MCF 10A (cell line): ENCODE measurements at regions not wholly inside any gene's neighbourhood (a gene's known extent, or its start where the extent isn't known, plus 50 kb on each side); places are given as distances from the start of the nearest gene placed in this dataset.

Source experiments
- BruUV-seq: library from RNA; stranded (reverse); fragments of 400-500 nt; replicated peaks from 2 replicates; lab custom pipeline; 2021; lab: Mats Ljungman, UMichigan
- CTCF ChIA-PET: fragments of 300-600 bp; sonication (Branson Sonifier 250); formaldehyde crosslinking; extraction: SDS; loops from one replicate; lab custom pipeline; 2021; ENCODE audit warnings: antibody characterized with exemption, inconsistent platforms; lab: Yijun Ruan, JAX
- POLR2A ChIA-PET: fragments of 300-600, 350-650 bp; sonication (Branson Sonifier 250); formaldehyde crosslinking; extraction: SDS; loops from one replicate; lab custom pipeline; 2020; ENCODE audit warnings: antibody characterized with exemption, inconsistent platforms; lab: Yijun Ruan, JAX
- DNase-seq: peaks from one replicate; pipeline ENCODE4 v3.0.0-alpha.2; 2018; ENCODE audit not compliant: unreplicated experiment
- H3K27ac Mint-ChIP-seq: one replicate; pipeline ENCODE4 v1.8.0; 2022; ENCODE audit warnings: mild to moderate bottlenecking, low read depth, mixed read lengths; ENCODE audit not compliant: unreplicated experiment
- H3K27me3 Mint-ChIP-seq: one replicate; pipeline ENCODE4 v1.8.0; 2022; ENCODE audit warnings: mixed read lengths; ENCODE audit not compliant: insufficient read depth, unreplicated experiment
- H3K36me3 Mint-ChIP-seq: one replicate; pipeline ENCODE4 v1.8.0; 2022; ENCODE audit warnings: mild to moderate bottlenecking, moderate library complexity, mixed read lengths; ENCODE audit not compliant: insufficient read depth, unreplicated experiment
- H3K4me1 Mint-ChIP-seq: one replicate; pipeline ENCODE4 v1.8.0; 2022; ENCODE audit warnings: mixed read lengths; ENCODE audit not compliant: insufficient read depth, unreplicated experiment
- H3K4me3 Mint-ChIP-seq: one replicate; pipeline ENCODE4 v1.8.0; 2022; ENCODE audit warnings: mild to moderate bottlenecking, moderate library complexity, mixed read lengths; ENCODE audit not compliant: unreplicated experiment
- H3K9me3 Mint-ChIP-seq: one replicate; pipeline ENCODE4 v1.8.0; 2022; ENCODE audit warnings: mixed read lengths; ENCODE audit not compliant: unreplicated experiment
- CTCF ChIP-seq: fragments of 200-600 bp; IDR thresholded peaks from one replicate; pipeline ENCODE4 v1.8.0; 2022; ENCODE audit warnings: antibody characterized with exemption, mild to moderate bottlenecking; ENCODE audit not compliant: unreplicated experiment
- intact Hi-C: fragments of 100-400 bp; cut with micrococcal nuclease; formaldehyde crosslinking; loops from 2 replicates; pipeline ENCODE4 v1.14.1; 2022

DNA sequence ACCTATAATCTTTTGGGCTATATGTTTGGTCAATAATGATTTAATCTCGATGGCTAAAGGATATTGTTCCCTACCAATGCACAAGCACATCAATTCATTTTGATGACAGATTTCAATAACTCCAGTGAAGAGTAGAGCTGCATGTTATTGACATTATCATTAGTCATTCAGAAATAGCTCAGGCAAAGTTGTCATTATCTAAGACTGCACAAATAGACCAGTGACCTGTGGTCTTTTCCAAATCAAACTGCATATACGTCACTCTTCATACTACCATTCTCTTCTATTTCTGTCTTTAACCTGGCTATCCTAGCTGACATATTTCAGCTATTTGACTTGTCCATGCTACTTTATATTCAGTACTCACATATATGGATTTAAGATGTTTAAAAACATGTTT lies 1050.8 kb downstream of the C4orf33 start:
- Mint-ChIP-seq H3K27ac (no peak overlapping the region), H3K4me1 (no peaks in the 10 kb centered on the region), H3K27me3 (no peaks in the 10 kb centered on the region), H3K9me3 (no peaks in the 10 kb centered on the region), H3K36me3 (no peaks in the 10 kb centered on the region), H3K4me3 (no peak overlapping the region)
- DNase-seq: no peak
- intact Hi-C loops: no loop called here
- TF ChIP-seq CTCF: no peak
- BruUV-seq: no TSS peak
- CTCF ChIA-PET: no interaction called here
- POLR2A ChIA-PET: no interaction called here

DNA sequence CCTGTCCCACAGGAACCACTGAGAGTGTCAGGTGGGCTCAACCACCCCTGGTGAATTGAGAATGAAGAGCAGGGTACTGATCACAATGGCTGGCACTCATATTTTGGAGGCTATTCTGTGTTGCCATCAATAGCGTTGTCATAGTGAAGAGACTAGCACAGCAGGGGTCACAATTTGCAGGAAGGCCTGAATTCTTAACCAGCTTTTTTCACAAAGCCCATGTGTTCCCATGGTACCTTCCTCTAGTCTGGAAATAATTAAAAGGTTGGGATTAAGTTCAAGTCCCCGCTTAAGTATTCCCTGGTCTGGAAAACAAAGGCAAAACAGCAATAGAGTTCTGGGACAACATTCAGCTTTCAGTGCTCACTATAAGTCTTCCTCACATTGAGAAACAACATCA lies 1051.7 kb downstream of the C4orf33 start:
- H3K4me3 Mint-ChIP-seq: no peak overlapping the region
- intact Hi-C loops: no loop called here

DNA sequence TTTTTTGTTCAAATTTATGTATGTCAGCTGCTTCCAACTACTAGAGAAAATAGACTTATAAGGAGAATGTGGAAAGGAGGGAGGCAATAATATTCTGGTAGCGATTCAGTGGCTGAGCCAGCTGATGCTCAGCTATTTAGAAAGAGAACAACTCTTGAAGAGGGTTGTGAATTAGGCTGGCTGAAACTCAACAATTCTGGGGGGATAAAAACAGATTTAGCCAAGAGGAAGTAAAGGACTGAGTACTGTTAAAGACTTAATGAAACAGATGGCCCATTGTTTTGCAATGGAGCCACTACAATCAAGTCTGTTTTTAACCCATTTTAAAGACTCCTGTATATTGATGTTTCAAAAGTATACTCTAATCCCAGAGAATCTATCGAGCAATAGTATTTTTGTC lies 1058.9 kb downstream of the C4orf33 start:
- no peaks in the 10 kb centered on the region for H3K27me3 Mint-ChIP-seq
- BruUV-seq: no TSS peak
- DNase-seq: no peak
- CTCF ChIA-PET: interaction anchor here (0.6 to 0.7 kb wide), 2 partner anchors 15 to 1049 kb away, joined by 4 read pairs; no protein-coding TSS in a partner anchor
- no peak for TF ChIP-seq CTCF
- intact Hi-C loops: no loop called here
- no peak overlapping the region for H3K27ac Mint-ChIP-seq
- H3K4me1 Mint-ChIP-seq: no peaks in the 10 kb centered on the region
- peaks cover 2% of the 10 kb centered on the region for H3K9me3 Mint-ChIP-seq
- no peaks in the 10 kb centered on the region for H3K36me3 Mint-ChIP-seq
- H3K4me3 Mint-ChIP-seq: no peak overlapping the region
- POLR2A ChIA-PET: interaction anchor here (1.1 kb wide), 1 partner anchor 102 kb away, joined by 3 read pairs; no protein-coding TSS in a partner anchor

More for the DNA sequence above, 1051.7 kb downstream of the C4orf33 start:
- no peaks in the 10 kb centered on the region for H3K36me3 Mint-ChIP-seq
- TF ChIP-seq CTCF: no peak
- H3K4me1 Mint-ChIP-seq: no peaks in the 10 kb centered on the region
- no peak overlapping the region for H3K27ac Mint-ChIP-seq
- no TSS peak for BruUV-seq
- ChIA-PET CTCF (no interaction called here), POLR2A (no interaction called here)
- H3K27me3 Mint-ChIP-seq: no peaks in the 10 kb centered on the region
- DNase-seq: no peak
- H3K9me3 Mint-ChIP-seq: no peaks in the 10 kb centered on the region

- H3K36me3 Mint-ChIP-seq: no peaks in the 10 kb centered on the region
- DNase-seq: no peak
- no peaks in the 10 kb centered on the region for H3K4me1 Mint-ChIP-seq
- no peaks in the 10 kb centered on the region for H3K27me3 Mint-ChIP-seq
- intact Hi-C loops: no loop called here
- CTCF ChIA-PET: no interaction called here
- H3K4me3 Mint-ChIP-seq: no peak overlapping the region
- no peak overlapping the region for H3K27ac Mint-ChIP-seq
- no TSS peak for BruUV-seq
- H3K9me3 Mint-ChIP-seq: peaks cover 8% of the 10 kb centered on the region
- no peak for TF ChIP-seq CTCF
- POLR2A ChIA-PET: interaction anchor here (0.6 kb wide), 1 partner anchor 69 kb away, joined by 5 read pairs; no protein-coding TSS in a partner anchor
Measured at GRCh38 chr4:130163701-130164100, 1067.7 kb downstream of the C4orf33 start.
